ENCODE measurements at regions not wholly inside any gene's neighbourhood (a gene's known extent, or its start where the extent isn't known, plus 50 kb on each side); places are given as distances from the start of the nearest gene placed in this dataset.

DNA sequence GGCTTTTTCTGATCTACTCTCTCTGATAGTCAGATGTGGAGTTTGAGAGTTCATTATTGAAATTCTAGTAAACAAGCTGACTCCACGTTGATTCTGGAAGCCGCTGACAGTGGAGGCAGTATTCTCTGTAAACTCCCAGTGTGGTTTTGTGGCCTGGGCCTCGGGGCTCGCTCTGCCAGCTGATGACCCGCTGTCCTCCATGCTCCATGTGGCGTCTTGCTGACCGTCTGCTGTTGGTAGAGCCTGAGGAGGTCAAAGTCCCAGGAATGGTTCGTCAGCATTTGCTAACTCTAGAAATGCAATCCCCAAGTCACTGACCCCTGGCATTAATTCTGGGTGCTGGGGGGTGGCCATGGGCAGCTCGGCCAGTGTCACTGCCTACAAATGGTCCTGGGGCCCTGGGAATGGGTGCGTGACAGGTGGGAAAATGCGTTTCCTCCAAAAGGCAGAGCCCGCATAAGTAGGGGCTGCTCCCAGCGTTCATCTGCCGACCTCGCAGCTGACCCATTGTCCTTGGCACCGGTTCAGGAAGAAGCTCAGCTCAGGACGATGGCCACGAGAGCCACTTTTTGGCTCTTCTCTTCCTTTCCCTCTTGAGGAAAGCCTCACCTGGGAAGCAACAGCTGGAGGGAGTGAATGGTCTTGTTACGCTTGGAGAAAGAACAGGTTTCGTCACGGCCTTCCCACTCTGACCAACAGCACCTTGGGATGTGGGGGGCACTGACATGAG, 55.1 kb downstream of the MRPL36 start:
- H3K4me3 ChIP-seq (ENCODE audit: low read length, poor library complexity, severe bottlenecking) = no peak overlapping the region
- H3K4me2 ChIP-seq (ENCODE audit: low read depth, low read length, poor library complexity, severe bottlenecking) = no peak overlapping the region
- H3F3A ChIP-seq (ENCODE audit: low read depth) = no peaks in the 10 kb centered on the region
- TF ChIP-seq, protein P1, sequence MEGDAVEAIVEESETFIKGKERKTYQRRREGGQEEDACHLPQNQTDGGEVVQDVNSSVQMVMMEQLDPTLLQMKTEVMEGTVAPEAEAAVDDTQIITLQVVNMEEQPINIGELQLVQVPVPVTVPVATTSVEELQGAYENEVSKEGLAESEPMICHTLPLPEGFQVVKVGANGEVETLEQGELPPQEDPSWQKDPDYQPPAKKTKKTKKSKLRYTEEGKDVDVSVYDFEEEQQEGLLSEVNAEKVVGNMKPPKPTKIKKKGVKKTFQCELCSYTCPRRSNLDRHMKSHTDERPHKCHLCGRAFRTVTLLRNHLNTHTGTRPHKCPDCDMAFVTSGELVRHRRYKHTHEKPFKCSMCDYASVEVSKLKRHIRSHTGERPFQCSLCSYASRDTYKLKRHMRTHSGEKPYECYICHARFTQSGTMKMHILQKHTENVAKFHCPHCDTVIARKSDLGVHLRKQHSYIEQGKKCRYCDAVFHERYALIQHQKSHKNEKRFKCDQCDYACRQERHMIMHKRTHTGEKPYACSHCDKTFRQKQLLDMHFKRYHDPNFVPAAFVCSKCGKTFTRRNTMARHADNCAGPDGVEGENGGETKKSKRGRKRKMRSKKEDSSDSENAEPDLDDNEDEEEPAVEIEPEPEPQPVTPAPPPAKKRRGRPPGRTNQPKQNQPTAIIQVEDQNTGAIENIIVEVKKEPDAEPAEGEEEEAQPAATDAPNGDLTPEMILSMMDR (conservative IDR thresholded peaks at IDR 0.05; ENCODE audit: low read length) = no peak
- peaks cover 24% of the 10 kb centered on the region; the same call in 1 of the 2 replicates for H3K9me3 ChIP-seq (ENCODE audit: insufficient read depth, low read depth, low read length)
- no peaks in the 10 kb centered on the region for H3K9me2 ChIP-seq (replicated peaks; ENCODE audit: low read depth, low read length)
- no peaks in the 10 kb centered on the region for H3K79me2 ChIP-seq (ENCODE audit: insufficient read depth, low read length)
- H3K36me3 ChIP-seq (ENCODE audit: insufficient read depth, low read length) = no peaks in the 10 kb centered on the region
- no peaks in the 10 kb centered on the region for H4K20me1 ChIP-seq (ENCODE audit: insufficient read depth, low read length, poor library complexity, severe bottlenecking)
- H3K9ac ChIP-seq (ENCODE audit: low read depth, low read length, poor library complexity, severe bottlenecking) = no peak overlapping the region
- H3K4me1 ChIP-seq (ENCODE audit: insufficient read depth, low read length, poor library complexity, severe bottlenecking) = no peaks in the 10 kb centered on the region
- H2AFZ ChIP-seq (ENCODE audit: low read length) = no peak overlapping the region
- no peaks in the 10 kb centered on the region for H3K27me3 ChIP-seq (ENCODE audit: insufficient read depth, low read length, poor library complexity, severe bottlenecking)

DNA sequence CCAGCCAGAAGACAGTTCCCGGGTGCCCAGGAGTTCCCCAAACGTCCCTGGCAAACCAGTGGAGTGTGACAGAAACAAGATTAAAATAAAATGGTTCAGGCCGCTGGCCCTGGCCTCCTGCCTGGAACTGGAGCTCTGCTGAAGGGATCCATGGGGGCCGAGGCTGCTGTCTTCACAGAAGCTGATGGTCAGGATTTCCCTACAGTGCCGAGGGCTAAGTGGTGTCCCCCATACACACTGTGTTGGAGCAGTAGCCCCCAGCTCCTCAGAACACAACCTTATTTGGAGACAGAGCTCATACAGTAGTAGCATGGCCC, 55.9 kb downstream of the MRPL36 start:
- Histone ChIP-seq H3F3A (ENCODE audit: low read depth) (no peaks in the 10 kb centered on the region), H3K79me2 (ENCODE audit: insufficient read depth, low read length) (no peaks in the 10 kb centered on the region), H3K9me3 (ENCODE audit: insufficient read depth, low read depth, low read length) (peaks cover 24% of the 10 kb centered on the region; the same call in 1 of the 2 replicates), H3K4me2 (ENCODE audit: low read depth, low read length, poor library complexity, severe bottlenecking) (no peak overlapping the region), H3K4me3 (ENCODE audit: low read length, poor library complexity, severe bottlenecking) (no peak overlapping the region), H3K4me1 (ENCODE audit: insufficient read depth, low read length, poor library complexity, severe bottlenecking) (no peaks in the 10 kb centered on the region), H3K27me3 (ENCODE audit: insufficient read depth, low read length, poor library complexity, severe bottlenecking) (no peaks in the 10 kb centered on the region), H2AFZ (ENCODE audit: low read length) (no peak overlapping the region), H3K9me2 (replicated peaks; ENCODE audit: low read depth, low read length) (no peaks in the 10 kb centered on the region), H3K36me3 (ENCODE audit: insufficient read depth, low read length) (no peaks in the 10 kb centered on the region), H4K20me1 (ENCODE audit: insufficient read depth, low read length, poor library complexity, severe bottlenecking) (no peaks in the 10 kb centered on the region), H3K9ac (ENCODE audit: low read depth, low read length, poor library complexity, severe bottlenecking) (no peak overlapping the region)
- TF ChIP-seq, protein P1 (conservative IDR thresholded peaks at IDR 0.05; ENCODE audit: low read length) = no peak
- TF ChIP-seq EZH2phosphoT487 (IDR thresholded peaks at IDR 0.05; ENCODE audit: borderline replicate concordance) = no peak

DNA sequence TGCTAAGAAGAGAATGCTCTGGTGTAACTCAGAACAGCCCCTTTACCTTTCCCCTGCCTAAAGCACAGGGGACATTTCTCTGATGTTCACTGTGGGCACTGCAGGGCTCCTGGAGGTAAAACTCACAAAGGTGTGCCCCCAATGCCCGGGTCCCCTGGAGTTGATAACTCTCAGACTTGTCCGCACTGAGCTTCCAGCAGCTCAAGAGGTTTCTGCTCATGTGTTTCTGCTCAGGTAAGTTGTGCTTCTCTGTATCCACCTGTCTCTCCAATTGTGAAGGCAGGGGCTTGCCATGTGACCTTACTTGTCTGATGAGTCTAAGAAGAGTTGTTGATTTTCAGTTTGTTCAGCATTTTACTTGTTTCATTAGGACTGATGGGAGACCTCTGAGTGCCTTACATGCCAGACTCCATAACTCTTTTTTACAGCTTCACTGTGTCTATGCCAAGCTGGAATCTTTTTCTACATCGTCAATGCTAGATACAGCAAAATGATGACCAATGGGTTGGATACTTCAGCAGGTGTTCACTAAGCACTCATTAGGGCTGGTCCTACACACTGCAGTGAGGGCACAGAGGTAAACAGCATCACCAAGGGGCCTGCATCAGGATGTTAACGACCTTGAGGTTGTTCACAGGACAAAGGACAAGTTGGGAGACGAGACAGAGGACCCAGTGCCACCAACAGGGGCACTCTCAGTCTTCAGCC, 56.4 kb downstream of the MRPL36 start:
- no peaks in the 10 kb centered on the region for H3K9me2 ChIP-seq (replicated peaks; ENCODE audit: low read depth, low read length)
- TF ChIP-seq EZH2phosphoT487 (IDR thresholded peaks at IDR 0.05; ENCODE audit: borderline replicate concordance) = no peak
- H2AFZ ChIP-seq (ENCODE audit: low read length) = no peak overlapping the region
- H3K36me3 ChIP-seq (ENCODE audit: insufficient read depth, low read length) = no peaks in the 10 kb centered on the region
- peaks cover 24% of the 10 kb centered on the region; the same call in 1 of the 2 replicates for H3K9me3 ChIP-seq (ENCODE audit: insufficient read depth, low read depth, low read length)
- no peaks in the 10 kb centered on the region for H3K79me2 ChIP-seq (ENCODE audit: insufficient read depth, low read length)
- no peaks in the 10 kb centered on the region for H3K27me3 ChIP-seq (ENCODE audit: insufficient read depth, low read length, poor library complexity, severe bottlenecking)
- H3K4me2 ChIP-seq (ENCODE audit: low read depth, low read length, poor library complexity, severe bottlenecking) = no peak overlapping the region
- H3K9ac ChIP-seq (ENCODE audit: low read depth, low read length, poor library complexity, severe bottlenecking) = no peak overlapping the region
- no peaks in the 10 kb centered on the region for H3F3A ChIP-seq (ENCODE audit: low read depth)
- H3K4me3 ChIP-seq (ENCODE audit: low read length, poor library complexity, severe bottlenecking) = no peak overlapping the region
- H4K20me1 ChIP-seq (ENCODE audit: insufficient read depth, low read length, poor library complexity, severe bottlenecking) = no peaks in the 10 kb centered on the region
- no peaks in the 10 kb centered on the region for H3K4me1 ChIP-seq (ENCODE audit: insufficient read depth, low read length, poor library complexity, severe bottlenecking)
